HG03432 (cell line): ENCODE measurements at regions not wholly inside any gene's neighbourhood (a gene's known extent, or its start where the extent isn't known, plus 50 kb on each side); places are given as distances from the start of the nearest gene placed in this dataset.
"Not testable (repeated sequence)": the region's sequence is repeated elsewhere in the genome, so short reads cannot be mapped to it uniquely, and the experiment has no call there.

Experiments used
- ATAC-seq: cut with Tn5 transposase; IDR thresholded peaks from one replicate; pipeline ENCODE4 v1.9.1; 2021; ENCODE audit warnings: mild to moderate bottlenecking, moderate library complexity; ENCODE audit not compliant: unreplicated experiment

GRCh38 chr4:131531087-131531486 is 1618.0 kb upstream of the PCDH10 start:
- no peak for ATAC-seq

GRCh38 chr4:131534944-131535645 is 1614.0 kb upstream of the PCDH10 start:
- no peak for ATAC-seq

- no peak for ATAC-seq
Measured at GRCh38 chr4:131540256-131540655, 1608.8 kb upstream of the PCDH10 start.

GRCh38 chr4:131547506-131547981 is 1601.5 kb upstream of the PCDH10 start:
- peak; percentile 66 for ATAC-seq

GRCh38 chr4:131551306-131551705 is 1597.8 kb upstream of the PCDH10 start:
- peak; percentile 40 for ATAC-seq

GRCh38 chr4:131566026-131566425 is 1583.1 kb upstream of the PCDH10 start:
- ATAC-seq, result no peak

GRCh38 chr4:131584587-131584986 is 1564.5 kb upstream of the PCDH10 start:
- no peak for ATAC-seq

- ATAC-seq, result no peak
Measured at GRCh38 chr4:131595140-131595539, 1554.0 kb upstream of the PCDH10 start.

- no peak for ATAC-seq
Measured at GRCh38 chr4:131603705-131604104, 1545.4 kb upstream of the PCDH10 start.

GRCh38 chr4:131609039-131609438 is 1540.1 kb upstream of the PCDH10 start:
- no peak for ATAC-seq

GRCh38 chr4:131610517-131610916 is 1538.6 kb upstream of the PCDH10 start:
- not testable (repeated sequence) for ATAC-seq

- ATAC-seq, result peak; percentile 54
Measured at GRCh38 chr4:131613086-131613823, 1535.8 kb upstream of the PCDH10 start.

GRCh38 chr4:131613824-131614216 is 1535.3 kb upstream of the PCDH10 start:
- peak; percentile 98 for ATAC-seq

GRCh38 chr4:131632877-131633276 is 1516.2 kb upstream of the PCDH10 start:
- ATAC-seq, result no peak

GRCh38 chr4:131635191-131635590 is 1513.9 kb upstream of the PCDH10 start:
- ATAC-seq, result no peak

GRCh38 chr4:131638781-131639180 is 1510.3 kb upstream of the PCDH10 start:
- ATAC-seq, result no peak

GRCh38 chr4:131644619-131645018 is 1504.5 kb upstream of the PCDH10 start:
- ATAC-seq, result no peak

GRCh38 chr4:131649227-131649626 is 1499.9 kb upstream of the PCDH10 start:
- ATAC-seq, result no peak

- no peak for ATAC-seq
Measured at GRCh38 chr4:131650951-131651350, 1498.1 kb upstream of the PCDH10 start.

GRCh38 chr4:131683314-131683713 is 1465.8 kb upstream of the PCDH10 start:
- not testable (repeated sequence) for ATAC-seq

- ATAC-seq, result no peak
Measured at GRCh38 chr4:131721883-131722282, 1427.2 kb upstream of the PCDH10 start.

- ATAC-seq, result not testable (repeated sequence)
Measured at GRCh38 chr4:131723069-131723468, 1426.0 kb upstream of the PCDH10 start.
